H1 (cell line): ENCODE measurements at regions not wholly inside any gene's neighbourhood (a gene's known extent, or its start where the extent isn't known, plus 50 kb on each side); places are given as distances from the start of the nearest gene placed in this dataset.
"Not testable (repeated sequence)": the region's sequence is repeated elsewhere in the genome, so short reads cannot be mapped to it uniquely, and the experiment has no call there.

Source experiments
- CTCF ChIA-PET: fragments of 300-600 bp; sonication (Branson Sonifier 250); formaldehyde crosslinking; loops from one replicate; lab custom pipeline; 2021; ENCODE audit not compliant: partially characterized antibody; lab: Charles Lee
- POLR2A ChIA-PET: fragments of 300-600 bp; sonication (Branson Sonifier 250); formaldehyde crosslinking; loops from one replicate; lab custom pipeline; 2021; ENCODE audit warnings: inconsistent platforms; ENCODE audit not compliant: partially characterized antibody; lab: Charles Lee
- DNase-seq, 2 experiments: peaks; one replicate each; pipeline versions ENCODE4 v3.0.0 to v3.0.0-alpha.2; 2010 to 2022; ENCODE audit warnings: low spot score in 2 of 2, low read depth in 1 of 2, mixed read lengths in 1 of 2
- FAIRE-seq: peaks from 2 replicates; lab custom pipeline; 2011; peaks lifted over from hg19 to GRCh38; lab: Jason Lieb, UNC
- H2AFZ ChIP-seq: 2 replicates; pipeline ENCODE4 v1.8.1; 2012; ENCODE audit warnings: low read length, inconsistent platforms
- H2AK5ac ChIP-seq: 2 replicates; pipeline ENCODE4 v1.6.1; 2013; ENCODE audit warnings: low read depth, low read length
- H2BK120ac ChIP-seq: replicated peaks from 2 replicates; pipeline ENCODE3; 2013; ENCODE audit warnings: low read depth, low read length, inconsistent platforms
- H2BK12ac ChIP-seq: 2 replicates; pipeline ENCODE4 v1.6.1; 2013; ENCODE audit warnings: low read depth, low read length
- H2BK15ac ChIP-seq: 2 replicates; pipeline ENCODE4 v1.6.1; 2013; ENCODE audit warnings: low read length
- H2BK20ac ChIP-seq: 2 replicates; pipeline ENCODE4 v1.6.1; 2013; ENCODE audit warnings: low read length
- H2BK5ac ChIP-seq: 2 replicates; pipeline ENCODE4 v1.6.1; 2013; ENCODE audit warnings: low read depth, low read length
- H3K14ac ChIP-seq: 2 replicates; pipeline ENCODE4 v1.6.1; 2013; ENCODE audit warnings: inconsistent platforms; ENCODE audit not compliant: insufficient read length
- H3K18ac ChIP-seq: 2 replicates; pipeline ENCODE4 v1.6.1; 2013; ENCODE audit warnings: low read length; ENCODE audit errors: extremely low read depth
- H3K23ac ChIP-seq: 2 replicates; pipeline ENCODE4 v1.6.1; 2013; ENCODE audit warnings: inconsistent platforms; ENCODE audit not compliant: insufficient read length
- H3K23me2 ChIP-seq: 2 replicates; pipeline ENCODE4 v1.6.1; 2013; ENCODE audit warnings: low read depth, low read length
- H3K27ac ChIP-seq: 2 replicates; pipeline ENCODE4 v1.6.1; 2011; ENCODE audit warnings: low read depth, low read length, inconsistent platforms
- H3K27me3 ChIP-seq, 4 experiments: replicated peaks in 1 of 4; 1 replicate in 1 of 4; 2 replicates in 3 of 4; pipeline versions ENCODE4 v1.6.1 to v1.8.1; 2011 to 2013; ENCODE audit warnings: low read length in 3 of 4, mild to moderate bottlenecking in 3 of 4, inconsistent platforms in 2 of 4, mixed read lengths in 2 of 4, moderate library complexity in 1 of 4; ENCODE audit not compliant: control insufficient read depth in 3 of 4, insufficient read depth in 3 of 4; ENCODE audit errors: extremely low read depth in 1 of 4
- H3K36me3 ChIP-seq, 4 experiments: 2 replicates each; pipeline versions ENCODE4 v1.6.1 to v1.8.1; 2011 to 2013; ENCODE audit warnings: mild to moderate bottlenecking in 4 of 4, low read length in 3 of 4, moderate library complexity in 2 of 4, control low read depth in 1 of 4, inconsistent platforms in 1 of 4; ENCODE audit not compliant: insufficient read depth in 4 of 4, control insufficient read depth in 2 of 4
- H3K4ac ChIP-seq: replicated peaks from 2 replicates; pipeline ENCODE3; 2013; ENCODE audit warnings: low read length, low read depth, mixed read lengths, inconsistent platforms; ENCODE audit not compliant: insufficient read length
- H3K4me1 ChIP-seq, 4 experiments: replicated peaks in 1 of 4; 1 replicate in 1 of 4; 2 replicates in 3 of 4; pipeline versions ENCODE4 v1.6.1 to v1.8.1; 2011 to 2013; ENCODE audit warnings: low read length in 3 of 4, inconsistent platforms in 2 of 4, mixed read lengths in 1 of 4; ENCODE audit not compliant: insufficient read depth in 4 of 4, control insufficient read depth in 3 of 4
- H3K4me2 ChIP-seq, 2 experiments: 2 replicates each; pipeline versions ENCODE4 v1.6.1 to v1.8.1; 2011 to 2013; ENCODE audit warnings: low read depth in 2 of 2, low read length in 2 of 2, control low read depth in 1 of 2, inconsistent platforms in 1 of 2, mild to moderate bottlenecking in 1 of 2; ENCODE audit not compliant: insufficient read depth in 1 of 2
- H3K4me3 ChIP-seq, 4 experiments: fragments of 200-600, 300-600 bp in 1 of 4; sonication (generic), shearing (Covaris generic), sonication (Bioruptor Twin) in 1 of 4; 2 replicates each; pipeline versions ENCODE4 v1.5.1 to v1.8.1; 2011 to 2016; ENCODE audit warnings: low read length in 4 of 4, low read depth in 3 of 4, control low read depth in 2 of 4, inconsistent platforms in 2 of 4, mild to moderate bottlenecking in 2 of 4, mixed read lengths in 1 of 4, moderate library complexity in 1 of 4; ENCODE audit not compliant: insufficient read depth in 2 of 4; ENCODE audit errors: extremely low read depth in 1 of 4
- H3K56ac ChIP-seq: replicated peaks from 2 replicates; pipeline ENCODE3; 2013; ENCODE audit warnings: low read depth, mild to moderate bottlenecking, mixed read lengths, low read length, inconsistent platforms; ENCODE audit not compliant: insufficient read length
- H3K79me1 ChIP-seq: 2 replicates; pipeline ENCODE4 v1.6.1; 2013; ENCODE audit warnings: low read depth, low read length, control low read depth
- H3K79me2 ChIP-seq, 2 experiments: 2 replicates each; pipeline versions ENCODE4 v1.6.1 to v1.8.1; 2012 to 2013; ENCODE audit warnings: low read length in 2 of 2, mild to moderate bottlenecking in 2 of 2, inconsistent platforms in 1 of 2; ENCODE audit not compliant: insufficient read depth in 2 of 2, control insufficient read depth in 1 of 2
- H3K9ac ChIP-seq, 4 experiments: replicated peaks in 1 of 4; 1 replicate in 1 of 4; 2 replicates in 3 of 4; pipeline versions ENCODE4 v1.6.1 to v1.8.1; 2011 to 2013; ENCODE audit warnings: low read depth in 3 of 4, low read length in 3 of 4, control low read depth in 2 of 4, mild to moderate bottlenecking in 2 of 4, moderate library complexity in 2 of 4, inconsistent platforms in 1 of 4; ENCODE audit errors: extremely low read depth in 1 of 4
- H3K9me3 ChIP-seq, 2 experiments: 2 replicates each; pipeline versions ENCODE4 v1.6.1 to v1.8.1; 2012 to 2013; ENCODE audit warnings: mild to moderate bottlenecking in 2 of 2, moderate library complexity in 2 of 2, control low read depth in 1 of 2, inconsistent platforms in 1 of 2, low read depth in 1 of 2, low read length in 1 of 2, mixed read lengths in 1 of 2; ENCODE audit not compliant: insufficient read depth in 2 of 2
- H4K20me1 ChIP-seq, 2 experiments: replicated peaks in 1 of 2; 2 replicates each; pipeline versions ENCODE3 to v1.8.1; 2011 to 2013; ENCODE audit warnings: inconsistent platforms in 2 of 2, low read length in 2 of 2, mild to moderate bottlenecking in 1 of 2; ENCODE audit not compliant: insufficient read depth in 2 of 2, control insufficient read depth in 1 of 2
- H4K5ac ChIP-seq: 2 replicates; pipeline ENCODE4 v1.6.1; 2013; ENCODE audit warnings: low read length, low read depth, mixed read lengths, inconsistent platforms; ENCODE audit not compliant: insufficient read length
- H4K8ac ChIP-seq: 2 replicates; pipeline ENCODE4 v1.8.0; 2013; ENCODE audit warnings: mild to moderate bottlenecking, moderate library complexity, low read length, inconsistent platforms; ENCODE audit not compliant: insufficient read depth; ENCODE audit errors: extremely low read depth
- H4K91ac ChIP-seq: replicated peaks from 2 replicates; pipeline ENCODE3; 2013; ENCODE audit warnings: low read length, mixed read lengths, inconsistent platforms; ENCODE audit not compliant: insufficient read length
- WGBS, 2 experiments: shearing (Covaris generic) in 1 of 2; methylation state at CpG; one replicate each; pipeline versions ENCODE4 v1.1.6 to v1.1.7; 2013 to 2015; ENCODE audit warnings: low lambda C conversion rate in 2 of 2, mixed read lengths in 2 of 2, inconsistent platforms in 1 of 2, low coverage in 1 of 2, missing lambda C conversion rate in 1 of 2; ENCODE audit not compliant: insufficient replicate concordance in 2 of 2, insufficient coverage in 1 of 2, insufficient read length in 1 of 2; ENCODE audit errors: extremely low coverage in 1 of 2, missing lambda C conversion rate in 1 of 2; 5-methylcytosine and 5-hydroxymethylcytosine counted together

GRCh38 chr19:28084659-28085157, 1128.2 kb downstream of the UQCRFS1 start:
- H3K18ac ChIP-seq = not testable (repeated sequence)

More at GRCh38 chr19:28084659-28085157, 1128.2 kb downstream of the UQCRFS1 start:
- H3K27ac ChIP-seq, H2AK5ac ChIP-seq, H2BK5ac ChIP-seq, CTCF ChIA-PET, H4K5ac ChIP-seq, H2BK12ac ChIP-seq, H3K56ac ChIP-seq, H4K91ac ChIP-seq, POLR2A ChIA-PET, H3K79me2 ChIP-seq, H4K8ac ChIP-seq, H2AFZ ChIP-seq, DNase-seq, H4K20me1 ChIP-seq, H3K36me3 ChIP-seq, H3K9me3 ChIP-seq, H3K4ac ChIP-seq, H3K4me3 ChIP-seq, H2BK15ac ChIP-seq, H2BK120ac ChIP-seq, H3K79me1 ChIP-seq, H3K9ac ChIP-seq, H2BK20ac ChIP-seq, H3K4me2 ChIP-seq, H3K27me3 ChIP-seq, H3K23ac ChIP-seq, H3K23me2 ChIP-seq, H3K4me1 ChIP-seq, FAIRE-seq, H3K14ac ChIP-seq: not testable (repeated sequence)
- 93% methylated on average over 1 of the region's 1 CpG; no CpG with 5 or more reads in 1 of the 2 experiments for WGBS, 2 experiments
